ENCODE measurements at regions not wholly inside any gene's neighbourhood (a gene's known extent, or its start where the extent isn't known, plus 50 kb on each side); places are given as distances from the start of the nearest gene placed in this dataset.

DNA sequence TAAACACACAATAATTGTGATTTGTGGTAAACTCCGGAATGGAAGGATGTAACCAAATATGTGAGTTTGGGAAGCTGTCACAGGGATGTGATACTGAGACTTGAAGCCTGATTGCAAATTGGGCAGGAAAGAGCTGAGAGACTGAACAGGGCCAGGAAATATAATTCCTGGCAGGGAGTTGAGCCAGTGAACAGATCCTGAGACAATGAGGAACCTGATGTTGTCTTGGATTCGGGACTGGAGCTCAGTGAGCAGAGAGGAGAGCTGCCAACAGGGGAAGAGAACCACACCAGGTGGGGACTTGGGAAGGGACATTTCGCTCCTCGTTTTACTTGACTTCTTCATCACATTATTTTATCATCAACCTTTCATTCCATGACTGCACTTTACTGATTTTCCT, 386.0 kb downstream of the TLL1 start:
- DNase-seq: no peak

DNA sequence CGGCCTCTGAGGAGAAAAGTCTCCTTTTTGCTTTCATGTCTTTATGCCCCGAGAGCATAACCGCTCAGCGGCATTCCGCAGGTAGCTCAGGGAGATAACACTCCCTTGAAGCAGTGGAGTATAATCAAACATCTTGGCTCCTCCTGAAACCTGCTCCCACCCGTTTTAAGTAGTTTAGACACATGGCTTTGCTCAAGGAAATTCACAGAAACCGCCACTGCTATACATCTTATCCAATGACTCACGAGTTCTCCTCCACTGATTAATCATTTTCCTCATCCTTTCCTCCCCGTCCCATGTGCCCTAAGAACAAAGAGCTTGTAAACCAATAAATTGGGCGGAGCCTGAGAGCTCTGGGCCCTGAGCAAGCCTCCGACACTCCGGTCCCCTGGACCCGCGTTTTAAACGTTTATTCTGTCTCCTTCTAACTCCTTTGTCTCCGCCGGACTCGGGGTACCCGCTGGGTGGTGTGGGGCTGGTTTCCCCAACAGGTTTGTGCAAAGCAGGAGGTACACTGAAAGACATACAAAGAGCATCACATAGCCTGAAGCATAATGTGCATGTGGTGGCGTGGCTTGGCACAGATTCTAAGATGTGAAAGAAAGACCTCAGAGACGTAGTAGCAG, 401.2 kb downstream of the TLL1 start:
- no peak for DNase-seq

DNA sequence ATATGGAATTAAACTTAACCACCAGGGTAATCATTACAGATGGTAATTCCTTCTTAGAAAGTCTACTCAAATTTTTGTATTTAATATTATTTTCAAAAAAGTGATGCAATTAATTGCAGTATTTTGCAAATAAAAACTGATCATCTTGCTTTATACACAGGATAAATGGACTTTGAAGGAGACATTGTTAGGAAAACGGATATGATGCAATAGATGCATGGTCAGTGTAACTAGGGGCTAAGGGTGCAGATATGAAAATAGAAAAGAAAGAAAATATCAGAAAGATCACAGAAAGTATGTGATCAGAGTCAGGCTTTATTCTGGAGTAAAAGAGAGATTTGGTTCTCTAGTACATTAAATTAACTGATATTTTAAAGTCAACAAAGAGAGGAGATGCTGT, 401.7 kb downstream of the TLL1 start:
- DNase-seq: no peak

DNA sequence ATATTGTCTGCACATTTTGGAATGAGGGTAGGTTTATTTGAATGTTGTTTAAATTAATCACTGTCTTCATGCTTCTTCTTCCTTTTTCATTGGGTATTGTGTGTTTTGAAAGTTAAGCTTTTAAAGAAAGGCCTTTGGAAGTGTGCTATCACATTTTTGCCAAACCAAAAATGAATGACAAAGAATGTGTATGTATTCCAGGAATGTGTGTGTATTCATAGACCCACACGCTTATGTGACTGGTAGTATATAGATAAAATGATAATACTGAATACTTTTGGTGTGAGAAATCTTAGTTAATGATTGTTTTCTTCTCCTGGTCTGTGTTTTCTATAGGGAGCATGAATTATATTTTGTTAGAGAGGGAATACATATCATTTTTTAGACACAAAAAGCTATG, 404.4 kb downstream of the TLL1 start:
- no peak for DNase-seq

DNA sequence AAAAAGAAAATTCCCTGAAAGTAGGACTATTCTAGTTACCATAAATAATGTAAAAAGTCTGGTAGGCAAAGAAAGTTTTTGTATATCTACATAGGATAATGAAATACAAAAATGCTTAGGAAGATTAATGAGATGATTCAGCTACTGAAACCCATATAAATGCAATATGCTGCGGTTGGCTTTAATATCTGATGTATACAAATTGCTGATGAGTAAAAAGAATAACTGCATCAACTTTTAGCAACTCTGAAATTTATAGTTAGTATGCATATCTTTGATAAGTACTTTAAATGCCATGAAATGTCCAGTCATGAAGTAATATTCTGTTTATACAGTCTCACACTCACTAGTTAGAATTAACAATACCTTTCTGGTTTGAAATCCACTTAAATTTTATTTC, 404.8 kb downstream of the TLL1 start:
- no peak for DNase-seq

DNA sequence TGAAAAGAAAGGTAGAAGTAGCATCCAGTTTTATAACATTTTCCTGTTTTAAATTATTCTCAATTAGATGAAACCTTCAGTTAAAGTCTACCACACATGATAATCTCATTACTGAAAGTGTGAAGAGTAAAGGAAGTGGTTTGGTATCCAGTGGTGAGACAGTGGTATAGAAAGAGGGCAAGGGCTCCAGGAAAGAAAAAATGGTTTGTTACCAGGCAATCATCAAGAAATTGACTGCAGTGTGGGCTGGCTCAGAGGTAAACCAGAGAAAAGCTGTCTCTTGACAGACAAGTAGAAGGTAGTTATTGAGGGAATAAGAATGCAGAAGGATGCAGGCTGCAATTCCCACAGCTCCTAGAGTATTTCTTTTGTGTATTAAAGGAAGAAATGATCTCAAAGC, 406.2 kb downstream of the TLL1 start:
- DNase-seq: no peak

GRCh38 chr4:166280642-166281041, 407.6 kb downstream of the TLL1 start:
- DNase-seq: no peak

- no peak for DNase-seq
These were observed 409.2 kb downstream of the TLL1 start for GRCh38 chr4:166282081-166282770.

DNA sequence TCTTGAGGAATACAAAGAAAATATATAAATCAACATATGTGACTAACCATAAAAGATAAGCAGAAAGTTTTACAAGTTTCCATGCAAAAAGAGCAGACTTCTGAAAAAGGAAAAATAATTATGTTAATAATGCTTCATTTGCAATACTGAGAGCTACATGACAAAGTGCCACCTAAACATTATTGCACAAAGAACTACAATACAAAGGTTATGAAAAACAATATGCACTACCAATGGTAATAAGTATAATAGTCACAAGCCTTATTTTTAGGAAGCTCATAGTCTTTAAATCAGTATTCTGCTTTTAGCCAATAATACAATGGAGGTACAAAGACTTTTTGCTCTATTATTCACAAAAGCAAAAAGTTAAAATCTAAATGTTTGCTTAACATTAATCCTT, 411.2 kb downstream of the TLL1 start:
- DNase-seq: no peak

DNA sequence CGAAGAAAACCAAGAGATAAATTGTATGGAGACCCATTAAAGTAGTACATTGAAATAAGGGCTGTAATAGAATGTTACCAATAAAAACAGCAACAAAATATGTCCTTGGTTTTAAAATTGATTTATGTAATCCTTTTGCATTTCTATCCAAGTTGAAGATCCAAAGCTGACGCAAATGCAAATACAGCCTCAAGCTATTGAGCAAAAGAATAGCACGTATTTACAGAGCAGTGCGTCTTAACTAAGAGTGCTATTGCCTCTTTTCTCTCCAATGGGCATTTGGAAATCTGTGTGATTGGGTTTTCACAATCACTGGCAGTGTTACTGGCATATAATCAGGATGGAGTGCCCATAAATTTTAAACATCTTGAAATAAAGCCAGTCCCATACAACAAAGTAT, 417.4 kb downstream of the TLL1 start:
- DNase-seq: no peak

DNA sequence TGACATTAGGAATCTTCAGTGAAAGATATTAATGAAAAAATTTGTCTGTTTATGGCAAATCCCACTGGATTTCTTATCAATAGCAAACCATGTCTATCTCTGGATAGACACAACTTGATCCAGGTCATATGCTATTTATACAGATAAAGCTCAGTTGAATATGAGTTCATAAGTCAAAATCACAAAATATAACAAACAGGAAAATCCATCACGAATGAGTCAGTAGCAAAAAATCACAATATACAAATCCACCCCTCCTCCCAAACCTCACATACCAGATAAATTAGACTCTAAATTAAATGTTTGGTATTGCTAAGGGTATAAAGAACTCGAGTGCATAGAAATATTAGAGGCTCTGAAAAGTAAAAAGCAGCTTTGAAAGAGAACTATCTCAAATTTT, 420.5 kb downstream of the TLL1 start:
- no peak for DNase-seq

GRCh38 chr4:166301266-166301665, 428.2 kb downstream of the TLL1 start:
- no peak for DNase-seq

GRCh38 chr4:166308647-166309046, 435.6 kb downstream of the TLL1 start:
- no peak for DNase-seq

DNA sequence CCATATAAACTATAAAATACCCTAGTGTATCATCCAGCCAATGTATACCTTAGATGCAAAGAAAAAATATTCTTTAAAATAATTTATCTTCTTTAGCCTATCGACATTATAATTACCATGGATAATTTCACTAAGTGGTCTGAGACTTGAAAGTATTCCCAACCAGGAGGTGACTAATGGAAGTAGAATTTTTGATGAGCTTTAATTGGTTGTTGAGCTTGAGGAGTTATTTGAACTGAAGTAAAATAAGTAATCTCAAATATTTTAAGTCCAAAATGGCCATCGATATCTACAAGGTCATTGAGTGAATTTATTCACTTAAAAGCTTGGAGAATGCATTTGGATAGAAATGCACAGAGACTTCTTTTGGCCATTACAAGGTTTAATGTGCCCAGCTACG, 436.2 kb downstream of the TLL1 start:
- DNase-seq: no peak

DNA sequence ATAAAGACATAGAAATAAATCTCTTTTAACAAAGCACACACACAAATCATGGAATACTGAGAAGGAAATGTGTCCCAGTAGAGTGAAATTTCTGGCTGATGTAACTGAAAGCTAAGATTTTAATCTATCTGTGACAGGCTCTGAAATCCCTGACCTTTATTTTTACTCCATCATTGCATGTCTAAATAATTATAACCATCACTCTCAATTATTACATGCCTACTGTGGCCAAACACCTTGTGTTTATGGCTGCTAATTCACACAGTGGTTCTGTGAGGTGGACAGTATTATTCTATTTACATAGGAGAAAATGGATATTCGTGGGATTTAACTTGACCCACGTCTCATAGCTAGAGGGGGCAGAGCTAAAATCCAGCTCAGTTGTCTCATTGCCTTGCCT, 438.1 kb downstream of the TLL1 start:
- no peak for DNase-seq

DNA sequence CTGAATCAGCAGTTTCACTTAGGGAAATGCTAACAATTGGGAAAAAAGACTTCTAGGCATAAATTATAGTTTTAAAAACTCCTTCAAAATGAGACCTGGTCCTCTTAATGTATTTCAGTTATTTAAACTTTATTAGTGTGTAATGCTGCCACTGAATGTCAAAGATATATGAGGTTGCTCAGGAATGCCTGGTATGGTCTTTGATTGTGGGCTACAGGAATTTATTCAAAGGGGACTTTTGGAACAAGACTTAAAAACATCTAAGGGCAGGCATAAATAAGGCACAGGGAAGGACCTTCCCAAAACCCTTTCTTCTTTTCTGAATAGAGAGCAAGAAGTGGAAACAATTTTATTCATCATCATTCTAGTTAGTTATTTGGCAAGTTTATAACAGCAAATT, 439.1 kb downstream of the TLL1 start:
- no peak for DNase-seq

- peak in 1 of 58 donors; percentile 1 for DNase-seq
These were observed 441.9 kb downstream of the TLL1 start for GRCh38 chr4:166314902-166315301.

DNA sequence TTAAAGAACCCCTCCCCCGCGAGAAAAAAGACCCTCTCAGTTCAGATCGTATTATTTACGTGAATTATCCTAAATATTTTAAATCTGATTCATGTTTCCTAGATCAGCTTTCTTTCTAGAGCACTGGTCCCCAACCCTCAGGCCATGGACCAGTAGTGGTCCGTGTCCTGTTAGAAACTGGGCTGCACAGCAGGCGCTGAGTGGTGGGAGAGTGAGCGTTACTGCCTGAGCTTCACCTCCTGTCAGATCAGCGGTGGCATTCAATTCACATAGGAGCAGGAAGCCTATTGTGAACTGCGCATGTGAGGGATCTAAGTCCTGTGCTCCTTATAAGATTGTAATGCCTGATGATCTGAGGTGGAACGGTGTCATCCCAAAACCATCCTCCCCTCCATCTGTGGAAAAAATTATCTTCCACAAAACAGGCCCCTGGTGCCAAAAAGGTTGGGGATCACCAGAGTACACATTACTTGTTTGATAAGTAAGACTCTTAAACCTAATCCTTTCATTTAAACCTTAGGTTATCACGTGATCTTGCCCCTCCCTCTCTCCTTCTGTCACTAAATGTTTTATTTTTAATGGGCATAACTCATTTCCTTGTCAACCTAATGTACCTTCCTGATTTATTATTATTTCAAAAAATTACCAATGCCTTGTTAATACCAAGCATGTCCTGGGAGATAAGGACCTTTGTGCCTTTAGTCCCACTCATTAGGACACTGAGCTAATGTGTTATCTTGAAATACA, 442.9 kb downstream of the TLL1 start:
- DNase-seq: no peak

DNA sequence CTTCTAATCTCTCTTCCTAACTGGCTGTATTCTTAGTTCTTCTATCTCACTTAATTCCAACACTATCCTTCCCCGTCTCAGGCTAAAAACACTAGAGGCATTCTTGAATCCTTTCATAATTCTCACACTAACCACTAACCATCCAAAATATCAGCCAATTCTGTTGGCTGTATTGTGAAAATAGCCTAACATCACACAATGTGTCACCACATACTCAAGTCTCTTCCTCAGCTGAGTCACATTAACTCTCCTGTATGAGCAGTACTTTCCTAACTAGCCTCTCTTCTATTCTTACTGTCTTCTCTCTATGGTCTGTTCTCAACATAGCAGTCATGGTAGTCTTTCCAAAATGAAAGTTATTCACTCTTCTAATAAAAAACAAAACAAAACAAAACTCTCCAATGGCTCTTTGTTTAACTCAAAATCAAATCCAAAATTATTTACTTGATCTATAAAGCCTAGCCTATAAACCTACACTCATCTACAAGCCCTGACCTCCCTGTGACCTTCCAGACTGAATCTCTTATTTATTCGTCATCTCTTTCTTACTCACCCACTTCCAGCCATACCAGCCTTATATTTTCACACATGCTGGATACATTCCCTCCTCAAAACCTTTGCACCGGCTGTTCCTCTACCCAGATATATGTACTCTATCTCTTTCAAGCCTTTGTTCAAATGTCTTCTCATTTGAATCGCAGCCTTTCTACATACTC, 445.9 kb downstream of the TLL1 start:
- no peak for DNase-seq

GRCh38 chr4:166323250-166323649, 450.2 kb downstream of the TLL1 start:
- DNase-seq: no peak

GRCh38 chr4:166324321-166324720, 451.3 kb downstream of the TLL1 start:
- DNase-seq: no peak

- no peak for DNase-seq
These were observed 462.4 kb downstream of the TLL1 start for GRCh38 chr4:166335256-166335938.
